ENCODE measurements at regions not wholly inside any gene's neighbourhood (a gene's known extent, or its start where the extent isn't known, plus 50 kb on each side); places are given as distances from the start of the nearest gene placed in this dataset.

GRCh38 chr13:68597641-68598040 is 1367.5 kb upstream of the PCDH9 start:
- no peak for TF ChIP-seq GATAD2B (conservative IDR thresholded peaks at IDR 0.05; ENCODE audit: low read depth)
- TF ChIP-seq ZNF592 (IDR thresholded peaks at IDR 0.05): no peak
- no peak for ATAC-seq
- DNase-seq (ENCODE audit: low read depth, low spot score): no peak
- BruUV-seq (replicated peaks): no TSS peak
- Histone ChIP-seq H3K27me3 (replicated peaks in 1 of 2; ENCODE audit: control insufficient read depth in 2 of 2, insufficient read depth in 2 of 2, low read length in 1 of 2) (no peaks in the 10 kb centered on the region), H3K79me2 (ENCODE audit: control insufficient read depth, insufficient read depth, low read length) (no peaks in the 10 kb centered on the region), H4K20me1 (ENCODE audit: control insufficient read depth, insufficient read depth) (no peaks in the 10 kb centered on the region), H3K4me1 (ENCODE audit: control insufficient read depth, insufficient read depth, low read length) (no peaks in the 10 kb centered on the region), H3K27ac (ENCODE audit: control insufficient read depth, insufficient read depth) (no peak overlapping the region), H3K4me3 (no peak overlapping the region), H3K4me2 (ENCODE audit: control insufficient read depth, insufficient read depth) (no peak overlapping the region), H2AFZ (ENCODE audit: control insufficient read depth, low read depth, low read length) (no peak overlapping the region), H3K9me3 (replicated peaks; ENCODE audit: control insufficient read depth, insufficient read depth, low read length) (no peaks in the 10 kb centered on the region), H3K36me3 (ENCODE audit: control insufficient read depth in 2 of 2, insufficient read depth in 2 of 2, low read length in 1 of 2) (no peaks in the 10 kb centered on the region), H3K9ac (ENCODE audit: control insufficient read depth, insufficient read depth, low read length) (no peak overlapping the region)
- in situ Hi-C loops (cut with MboI) (no loop called here), intact Hi-C loops (cut with micrococcal nuclease; ENCODE audit: unreplicated experiment) (no loop called here)
- ChIA-PET POLR2A (no interaction called here), SMC1A (ENCODE audit: uncharacterized antibody, unreplicated experiment) (interaction anchor here (0.6 to 0.8 kb wide), 2 partner anchors 307 to 599 kb away, joined by 3 read pairs; no protein-coding TSS in a partner anchor), RAD21 (ENCODE audit: unreplicated experiment) (no interaction called here), CTCF (no interaction called here)
- no peak for FAIRE-seq

- ChIA-PET CTCF (no interaction called here), SMC1A (ENCODE audit: uncharacterized antibody, unreplicated experiment) (interaction anchor here (1.1 kb wide), 1 partner anchor 19 kb away, joined by 4 read pairs; no protein-coding TSS in a partner anchor), RAD21 (ENCODE audit: unreplicated experiment) (no interaction called here), POLR2A (no interaction called here)
- Histone ChIP-seq H3K4me1 (ENCODE audit: control insufficient read depth, insufficient read depth, low read length) (no peaks in the 10 kb centered on the region), H3K4me3 (no peak overlapping the region), H3K9ac (ENCODE audit: control insufficient read depth, insufficient read depth, low read length) (no peak overlapping the region), H3K27ac (ENCODE audit: control insufficient read depth, insufficient read depth) (no peak overlapping the region), H3K27me3 (replicated peaks in 1 of 2; ENCODE audit: control insufficient read depth in 2 of 2, insufficient read depth in 2 of 2, low read length in 1 of 2) (no peaks in the 10 kb centered on the region), H4K20me1 (ENCODE audit: control insufficient read depth, insufficient read depth) (no peaks in the 10 kb centered on the region), H3K79me2 (ENCODE audit: control insufficient read depth, insufficient read depth, low read length) (no peaks in the 10 kb centered on the region), H3K9me3 (replicated peaks; ENCODE audit: control insufficient read depth, insufficient read depth, low read length) (no peaks in the 10 kb centered on the region), H3K36me3 (ENCODE audit: control insufficient read depth in 2 of 2, insufficient read depth in 2 of 2, low read length in 1 of 2) (no peaks in the 10 kb centered on the region), H2AFZ (ENCODE audit: control insufficient read depth, low read depth, low read length) (no peak overlapping the region; the same call in 1 of the 2 replicates), H3K4me2 (ENCODE audit: control insufficient read depth, insufficient read depth) (no peak overlapping the region)
- in situ Hi-C loops (cut with MboI): no loop called here
- no peak for FAIRE-seq
- no TSS peak for BruUV-seq (replicated peaks)
- 1% methylated on average over 4 of the region's 4 CpGs for WGBS (ENCODE audit: insufficient coverage, insufficient replicate concordance, low lambda C conversion rate, missing lambda C conversion rate)
- peak; percentile 5 for DNase-seq (ENCODE audit: low read depth, low spot score)
- ATAC-seq: peak; percentile 100
- intact Hi-C loops (cut with micrococcal nuclease; ENCODE audit: unreplicated experiment): no loop called here
- TF ChIP-seq ZNF217 (IDR thresholded peaks at IDR 0.05) (no peak), BMI1 (IDR thresholded peaks at IDR 0.05; ENCODE audit: borderline replicate concordance) (0 out of 2 replicates have a peak, but pooled peaks have one; percentile 25), FOS (IDR thresholded peaks at IDR 0.05; ENCODE audit: borderline replicate concordance, extremely low read depth, insufficient read length) (no peak), CBFB (IDR thresholded peaks at IDR 0.05; ENCODE audit: low read depth) (no peak), TCF12 (IDR thresholded peaks at IDR 0.05; ENCODE audit: low read depth, low read length) (no peak), SREBF1 (IDR thresholded peaks at IDR 0.05; ENCODE audit: low read length) (no peak), RAD21 (IDR thresholded peaks at IDR 0.05; ENCODE audit: insufficient read depth, low read depth, low read length) (no peak), JUND (IDR thresholded peaks at IDR 0.05; ENCODE audit: low read depth, low read length) (peak; percentile 76), BHLHE40 (IDR thresholded peaks at IDR 0.05; ENCODE audit: borderline replicate concordance in 1 of 2, low read depth in 2 of 2, low read length in 1 of 2) (peak; percentile 59 to 85), SPI1 (IDR thresholded peaks at IDR 0.05; ENCODE audit: borderline replicate concordance, insufficient read depth, low read depth, low read length) (peak; percentile 64; the same call in 1 of the 2 replicates), IRF4 (IDR thresholded peaks at IDR 0.05; ENCODE audit: low read depth, low read length) (0 out of 2 replicates have a peak, but pooled peaks have one; percentile 45), HCFC1 (IDR thresholded peaks at IDR 0.05; ENCODE audit: low read length) (no peak)
Observed at GRCh38 chr13:68588623-68589022, 1358.5 kb upstream of the PCDH9 start.
